ENCODE measurements at regions not wholly inside any gene's neighbourhood (a gene's known extent, or its start where the extent isn't known, plus 50 kb on each side); places are given as distances from the start of the nearest gene placed in this dataset.

DNA sequence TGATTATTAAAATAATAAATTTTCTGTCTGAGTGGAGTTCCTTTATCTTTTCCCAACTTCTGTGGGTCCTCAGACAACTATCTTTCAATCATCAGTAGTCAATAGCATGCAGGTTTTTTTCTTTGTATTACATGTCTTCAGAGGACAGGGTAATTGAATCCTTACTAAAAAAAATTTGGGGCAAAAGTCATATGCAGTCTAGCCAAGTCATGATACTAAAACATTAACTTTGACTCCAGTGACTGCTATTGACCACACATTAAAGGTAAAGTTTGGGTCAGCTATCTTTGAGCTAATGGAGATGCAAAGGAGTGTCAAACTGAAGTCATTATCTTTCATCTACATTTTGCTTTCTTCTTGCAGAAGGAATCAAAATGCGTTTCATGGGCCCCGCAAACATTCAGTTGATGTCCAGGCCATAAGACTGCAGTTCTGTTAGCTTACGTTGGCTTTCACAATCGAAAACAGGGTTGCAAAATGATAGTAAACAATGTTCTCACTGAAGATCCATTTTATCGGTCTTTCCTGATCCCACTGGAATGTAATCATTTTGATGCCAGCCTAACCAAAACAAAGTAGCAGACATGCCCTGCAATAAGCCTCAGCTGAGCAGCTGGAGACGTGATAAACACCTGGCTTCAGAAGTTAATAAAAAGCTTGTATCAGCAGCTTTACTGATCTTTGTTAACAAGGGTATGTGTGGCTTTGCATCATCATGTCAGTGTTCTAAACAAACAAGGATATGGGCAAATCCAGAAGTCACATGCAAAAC is 186.1 kb upstream of the PRLR start:
- TF ChIP-seq POLR2AphosphoS5 (IDR thresholded peaks at IDR 0.05) (no peak), CTCF (IDR thresholded peaks at IDR 0.05 in 8 of 11, conservative IDR thresholded peaks at IDR 0.05 in 3 of 11) (no peak), POLR2A (IDR thresholded peaks at IDR 0.05) (no peak)

Measured in spleen (tissue), 7 donors.